ENCODE measurements at regions not wholly inside any gene's neighbourhood (a gene's known extent, or its start where the extent isn't known, plus 50 kb on each side); places are given as distances from the start of the nearest gene placed in this dataset.

GRCh38 chr11:13062115-13062514 is 53.0 kb downstream of the RASSF10 start:
- no peak for TF ChIP-seq CTCF (conservative IDR thresholded peaks at IDR 0.05)
- no peak for TF ChIP-seq ZFX (IDR thresholded peaks at IDR 0.05)
- no peak overlapping the region for H3K27ac ChIP-seq

- TF ChIP-seq ZFX (IDR thresholded peaks at IDR 0.05) (no peak), CTCF (conservative IDR thresholded peaks at IDR 0.05) (no peak)
- no peak overlapping the region for H3K27ac ChIP-seq
Observed at GRCh38 chr11:13064593-13064992, 55.5 kb downstream of the RASSF10 start.

GRCh38 chr11:13065200-13065787 is 56.2 kb downstream of the RASSF10 start:
- TF ChIP-seq ZFX (IDR thresholded peaks at IDR 0.05) (no peak), CTCF (conservative IDR thresholded peaks at IDR 0.05) (no peak)
- H3K27ac ChIP-seq = no peak overlapping the region

- no peak for TF ChIP-seq CTCF (conservative IDR thresholded peaks at IDR 0.05)
- no peak for TF ChIP-seq ZFX (IDR thresholded peaks at IDR 0.05)
- H3K27ac ChIP-seq = no peak overlapping the region
Observed at GRCh38 chr11:13068211-13068610, 59.1 kb downstream of the RASSF10 start.

GRCh38 chr11:13073119-13073981 is 64.2 kb downstream of the RASSF10 start:
- H3K27ac ChIP-seq = no peak overlapping the region
- TF ChIP-seq ZFX (IDR thresholded peaks at IDR 0.05) = no peak
- no peak for TF ChIP-seq CTCF (conservative IDR thresholded peaks at IDR 0.05)

- TF ChIP-seq ZFX (IDR thresholded peaks at IDR 0.05) = no peak
- no peak for TF ChIP-seq CTCF (conservative IDR thresholded peaks at IDR 0.05)
- no peak overlapping the region for H3K27ac ChIP-seq
Observed at GRCh38 chr11:13074714-13075464, 65.8 kb downstream of the RASSF10 start.

GRCh38 chr11:13076961-13077360 is 67.8 kb downstream of the RASSF10 start:
- TF ChIP-seq ZFX (IDR thresholded peaks at IDR 0.05) = no peak
- no peak for TF ChIP-seq CTCF (conservative IDR thresholded peaks at IDR 0.05)
- H3K27ac ChIP-seq = no peak overlapping the region
